Liver (tissue), 3 donors: ENCODE measurements at regions not wholly inside any gene's neighbourhood (a gene's known extent, or its start where the extent isn't known, plus 50 kb on each side); places are given as distances from the start of the nearest gene placed in this dataset.

Experiments
- CTCF ChIP-seq: fragments of 150-350 bp; IDR thresholded peaks from 2 replicates; pipeline ENCODE4 v1.5.1; 2017; ENCODE audit warnings: improper control_type of control experiment, low read depth, low read length; ENCODE audit not compliant: missing input control
- FOXA1 ChIP-seq: IDR thresholded peaks from 2 replicates; pipeline ENCODE4 v1.6.1; 2016; ENCODE audit warnings: antibody characterized with exemption
- MAX ChIP-seq: IDR thresholded peaks from 2 replicates; pipeline ENCODE4 v1.6.1; 2016; ENCODE audit warnings: antibody characterized with exemption
- RAD21 ChIP-seq, 2 donors: IDR thresholded peaks; 2 replicates each; pipeline ENCODE4 v1.6.1; 2016; ENCODE audit warnings: antibody characterized with exemption in 2 of 2, mild to moderate bottlenecking in 2 of 2
- donor health status: healthy.
- donor health status: healthy.

- TF ChIP-seq CTCF = no peak
- TF ChIP-seq RAD21 (IDR thresholded peaks at IDR 0.05) = no peak
- no peak for TF ChIP-seq MAX
- TF ChIP-seq FOXA1 = no peak
These were observed 111.2 kb upstream of the KIF5B start for GRCh38 chr10:32167450-32167849.
